Loucy (cell line): ENCODE measurements at regions not wholly inside any gene's neighbourhood (a gene's known extent, or its start where the extent isn't known, plus 50 kb on each side); places are given as distances from the start of the nearest gene placed in this dataset.

Experiments
- H2AFZ ChIP-seq: fragments of 200-600 bp; sonication (generic); 2 replicates; pipeline ENCODE4 v1.6.0; 2016; ENCODE audit warnings: antibody characterized with exemption, mild to moderate bottlenecking, low read length, moderate library complexity
- H3F3A ChIP-seq: fragments of 200-600 bp; 2 replicates; pipeline ENCODE4 v1.6.0; 2016; ENCODE audit warnings: antibody characterized with exemption, low read depth, mild to moderate bottlenecking
- H3K27me3 ChIP-seq: fragments of 200-600 bp; sonication (generic); 2 replicates; pipeline ENCODE4 v1.6.1; 2014; ENCODE audit warnings: low read length, mild to moderate bottlenecking; ENCODE audit not compliant: insufficient read depth, poor library complexity, severe bottlenecking
- H3K36me3 ChIP-seq: fragments of 200-600 bp; sonication (generic); 2 replicates; pipeline ENCODE4 v1.6.1; 2016; ENCODE audit warnings: low read length; ENCODE audit not compliant: insufficient read depth
- H3K4me1 ChIP-seq: fragments of 200-600 bp; sonication (generic); 2 replicates; pipeline ENCODE4 v1.5.1; 2014; ENCODE audit warnings: low read length, mild to moderate bottlenecking; ENCODE audit not compliant: insufficient read depth, poor library complexity, severe bottlenecking
- H3K4me2 ChIP-seq: fragments of 200-600 bp; sonication (generic); 2 replicates; pipeline ENCODE4 v1.6.0; 2014; ENCODE audit warnings: antibody characterized with exemption, low read length, low read depth, mild to moderate bottlenecking; ENCODE audit not compliant: poor library complexity, severe bottlenecking
- H3K4me3 ChIP-seq: fragments of 200-600 bp; sonication (generic); 2 replicates; pipeline ENCODE4 v1.5.1; 2014; ENCODE audit warnings: low read length, mild to moderate bottlenecking, mixed read lengths; ENCODE audit not compliant: poor library complexity, severe bottlenecking
- H3K79me2 ChIP-seq: fragments of 200-600 bp; sonication (generic); 2 replicates; pipeline ENCODE4 v1.6.1; 2014; ENCODE audit warnings: low read length; ENCODE audit not compliant: insufficient read depth
- H3K9ac ChIP-seq: fragments of 200-600 bp; sonication (generic); 2 replicates; pipeline ENCODE4 v1.6.0; 2014; ENCODE audit warnings: mild to moderate bottlenecking, low read depth, low read length, moderate library complexity; ENCODE audit not compliant: poor library complexity, severe bottlenecking
- H3K9me2 ChIP-seq: fragments of 200-600 bp; sonication (generic); replicated peaks from 2 replicates; pipeline ENCODE4 v1.6.1; 2016; ENCODE audit warnings: low read depth, low read length, mixed read lengths
- H3K9me3 ChIP-seq: fragments of 200-600 bp; sonication (generic); 2 replicates; pipeline ENCODE4 v1.6.1; 2014; ENCODE audit warnings: mild to moderate bottlenecking, antibody characterized with exemption, low read length, low read depth; ENCODE audit not compliant: insufficient read depth
- H4K20me1 ChIP-seq: fragments of 200-600 bp; sonication (generic); 2 replicates; pipeline ENCODE4 v1.6.0; 2014; ENCODE audit warnings: antibody characterized with exemption, low read length, mild to moderate bottlenecking; ENCODE audit not compliant: insufficient read depth, poor library complexity, severe bottlenecking
- CTCF ChIP-seq: fragments of 200-600 bp; sonication (generic); conservative IDR thresholded peaks from 2 replicates; pipeline ENCODE4 v1.5.1; 2014; ENCODE audit warnings: mild to moderate bottlenecking, antibody characterized with exemption, low read length
- EZH2phosphoT487 ChIP-seq: fragments of 200-600 bp; IDR thresholded peaks from 2 replicates; pipeline ENCODE4 v1.6.1; 2018; ENCODE audit warnings: antibody characterized with exemption, mild to moderate bottlenecking, moderate library complexity, borderline replicate concordance

GRCh38 chr11:90650153-90650552 is 427.3 kb upstream of the CHORDC1 start:
- Histone ChIP-seq H3K9me3 (no peaks in the 10 kb centered on the region), H3K4me3 (no peak overlapping the region), H3K9ac (no peak overlapping the region), H3K36me3 (no peaks in the 10 kb centered on the region), H2AFZ (no peak overlapping the region), H3K4me1 (no peaks in the 10 kb centered on the region), H3K79me2 (no peaks in the 10 kb centered on the region), H4K20me1 (no peaks in the 10 kb centered on the region), H3K27me3 (no peaks in the 10 kb centered on the region), H3K9me2 (no peaks in the 10 kb centered on the region), H3K4me2 (no peak overlapping the region), H3F3A (no peaks in the 10 kb centered on the region)
- TF ChIP-seq CTCF, result no peak
- no peak for TF ChIP-seq EZH2phosphoT487

DNA sequence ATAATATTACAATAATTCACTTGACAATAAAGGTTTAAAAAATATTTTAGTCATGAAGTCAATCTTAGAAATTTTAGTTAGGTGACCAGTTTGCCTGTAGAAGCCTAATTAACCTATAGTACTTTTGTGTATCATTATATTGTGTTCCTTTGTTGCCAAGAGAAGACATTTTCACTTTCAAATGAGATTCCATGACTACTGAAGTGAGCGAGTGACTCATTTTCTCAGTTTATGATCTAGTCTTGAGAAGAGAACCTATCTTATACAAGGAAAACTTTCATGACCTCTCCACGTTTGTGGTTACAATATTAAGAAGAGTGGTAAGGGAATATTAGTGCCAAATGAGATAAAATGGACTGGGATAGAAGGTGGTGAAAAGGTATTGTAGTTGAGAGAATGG is 423.9 kb upstream of the CHORDC1 start:
- Histone ChIP-seq H3K9me3 (no peaks in the 10 kb centered on the region), H3K4me2 (no peak overlapping the region)

GRCh38 chr11:90646266-90646665 is 423.4 kb upstream of the CHORDC1 start:
- Histone ChIP-seq H2AFZ (no peak overlapping the region), H3K9me3 (no peaks in the 10 kb centered on the region), H3K4me2 (no peak overlapping the region), H3K27me3 (no peaks in the 10 kb centered on the region), H3K79me2 (no peaks in the 10 kb centered on the region), H3K4me1 (no peaks in the 10 kb centered on the region), H3F3A (no peaks in the 10 kb centered on the region), H3K9me2 (no peaks in the 10 kb centered on the region), H3K36me3 (no peaks in the 10 kb centered on the region), H3K9ac (no peak overlapping the region), H4K20me1 (no peaks in the 10 kb centered on the region), H3K4me3 (no peak overlapping the region)
- TF ChIP-seq CTCF (no peak), EZH2phosphoT487 (no peak)

More for the DNA sequence above, 423.9 kb upstream of the CHORDC1 start:
- Histone ChIP-seq H3K4me1 (no peaks in the 10 kb centered on the region), H3K4me3 (no peak overlapping the region), H3K79me2 (no peaks in the 10 kb centered on the region), H3K9me2 (no peaks in the 10 kb centered on the region), H4K20me1 (no peaks in the 10 kb centered on the region), H3F3A (no peaks in the 10 kb centered on the region), H3K36me3 (no peaks in the 10 kb centered on the region), H2AFZ (no peak overlapping the region), H3K9ac (no peak overlapping the region), H3K27me3 (no peaks in the 10 kb centered on the region)
- TF ChIP-seq CTCF (no peak), EZH2phosphoT487 (no peak)
